Spleen (tissue), 7 donors: ENCODE measurements at regions not wholly inside any gene's neighbourhood (a gene's known extent, or its start where the extent isn't known, plus 50 kb on each side); places are given as distances from the start of the nearest gene placed in this dataset.

Source experiments
- CTCF ChIP-seq, 11 experiments: fragments of 200-600 bp in 7 of 11; fragments of 450-650 bp in 4 of 11; sonication (generic) in 4 of 11; IDR thresholded peaks in 8 of 11; conservative IDR thresholded peaks in 3 of 11; 1 replicate in 7 of 11; 2 replicates in 4 of 11; pipeline versions ENCODE4 v1.4.0 to v1.8.0; 2016 to 2021; ENCODE audit warnings: antibody characterized with exemption in 11 of 11, inconsistent platforms in 4 of 11, mild to moderate bottlenecking in 1 of 11
- POLR2A ChIP-seq, 3 donors: fragments of 450-650 bp; IDR thresholded peaks; one replicate each; pipeline ENCODE4 v1.5.1; 2017; ENCODE audit warnings: antibody characterized with exemption in 3 of 3, mild to moderate bottlenecking in 1 of 3
- POLR2AphosphoS5 ChIP-seq, 3 donors: sonication (generic); formaldehyde crosslinking; IDR thresholded peaks; one replicate each; pipeline ENCODE4 v1.5.1; 2017; ENCODE audit warnings: antibody characterized with exemption in 3 of 3
- donor health status: DM: no; HTN: no; CAD: no; lungs with moderate emphysema.
- donor health status: DM: no; HTN: no; CAD: no.
- donor health status: DM: no; HTN: no; CAD: no.

GRCh38 chr12:77723308-77723707 lies 107.4 kb upstream of the NAV3 start:
- TF ChIP-seq CTCF (IDR thresholded peaks at IDR 0.05 in 8 of 11, conservative IDR thresholded peaks at IDR 0.05 in 3 of 11) (no peak), POLR2AphosphoS5 (IDR thresholded peaks at IDR 0.05) (no peak), POLR2A (IDR thresholded peaks at IDR 0.05) (no peak)
